ENCODE measurements at regions not wholly inside any gene's neighbourhood (a gene's known extent, or its start where the extent isn't known, plus 50 kb on each side); places are given as distances from the start of the nearest gene placed in this dataset.

DNA sequence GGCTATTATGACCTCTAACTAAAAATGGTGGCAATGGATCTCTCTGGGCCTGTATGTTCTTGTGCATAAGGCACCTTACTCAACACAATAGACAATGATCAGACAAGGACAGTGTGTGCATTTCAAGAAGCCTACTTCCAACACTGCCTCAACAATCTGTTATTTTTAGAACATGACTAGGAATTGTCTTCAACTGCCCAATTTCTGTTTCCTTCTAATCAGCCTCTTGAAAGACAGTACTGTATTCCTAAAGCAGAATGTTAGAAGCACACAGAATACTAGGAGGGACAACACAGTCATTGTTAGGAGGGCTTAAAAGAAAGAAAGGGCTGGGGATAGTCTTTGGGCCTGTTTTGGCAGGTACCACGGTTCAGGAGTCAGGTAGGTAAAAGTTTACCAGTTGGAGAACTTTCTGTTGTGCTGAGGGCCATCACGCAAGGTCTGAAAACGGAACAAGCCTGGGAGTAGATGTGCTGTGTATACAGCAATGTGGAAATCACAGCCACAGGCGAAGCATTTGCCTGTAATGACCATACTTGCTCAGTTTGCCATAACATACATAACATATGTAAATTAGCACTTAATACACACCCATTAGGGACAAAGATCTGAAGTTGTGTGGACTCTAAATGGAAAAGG is 100.8 kb upstream of the ATXN3L start:
- H3K9ac ChIP-seq (replicated peaks in 1 of 4; ENCODE audit: extremely low read depth in 1 of 4, low read depth in 3 of 4, low read length in 3 of 4), result no peak overlapping the region
- CTCF ChIA-PET (ENCODE audit: partially characterized antibody), result no interaction called here
- H2BK5ac ChIP-seq (ENCODE audit: low read depth, low read length), result no peak overlapping the region
- no peak overlapping the region for H3K27ac ChIP-seq (ENCODE audit: low read depth, low read length)
- no peak overlapping the region for H2BK12ac ChIP-seq (ENCODE audit: low read depth, low read length)
- 0 out of 4 replicates have a peak, but pooled peaks cover 0 to 5% of the 10 kb centered on the region in 2 experiments for H3K9me3 ChIP-seq (ENCODE audit: insufficient read depth in 2 of 2, low read depth in 1 of 2, low read length in 1 of 2)
- H3K14ac ChIP-seq (ENCODE audit: insufficient read length), result no peak overlapping the region
- no peak overlapping the region for H3K23ac ChIP-seq (ENCODE audit: insufficient read length)
- no peaks in the 10 kb centered on the region for H3K36me3 ChIP-seq (ENCODE audit: control insufficient read depth in 2 of 4, insufficient read depth in 4 of 4, low read length in 3 of 4)
- H3K23me2 ChIP-seq (ENCODE audit: low read depth, low read length), result no peaks in the 10 kb centered on the region
- H3K4me1 ChIP-seq (replicated peaks in 1 of 4; ENCODE audit: control insufficient read depth in 3 of 4, insufficient read depth in 4 of 4, low read length in 3 of 4), result no peaks in the 10 kb centered on the region
- H3K27me3 ChIP-seq (replicated peaks in 1 of 4; ENCODE audit: control insufficient read depth in 3 of 4, extremely low read depth in 1 of 4, insufficient read depth in 3 of 4, low read length in 3 of 4), result no peaks in the 10 kb centered on the region
- H4K8ac ChIP-seq (ENCODE audit: extremely low read depth, insufficient read depth, low read length), result no peak overlapping the region
- H3K18ac ChIP-seq (ENCODE audit: extremely low read depth, low read length), result no peak overlapping the region
- no peaks in the 10 kb centered on the region for H4K20me1 ChIP-seq (replicated peaks in 1 of 2; ENCODE audit: control insufficient read depth in 1 of 2, insufficient read depth in 2 of 2, low read length in 2 of 2)
- POLR2A ChIA-PET (ENCODE audit: partially characterized antibody), result no interaction called here
- H2BK120ac ChIP-seq (replicated peaks; ENCODE audit: low read depth, low read length), result no peak overlapping the region
- H3K4me2 ChIP-seq (ENCODE audit: insufficient read depth in 1 of 2, low read depth in 2 of 2, low read length in 2 of 2), result no peak overlapping the region
- FAIRE-seq (no peak), DNase-seq (ENCODE audit: low read depth in 1 of 2, low spot score in 2 of 2) (no peak)
- no peak overlapping the region for H3K56ac ChIP-seq (replicated peaks; ENCODE audit: insufficient read length, low read depth, low read length)
- H2AK5ac ChIP-seq (ENCODE audit: low read depth, low read length), result no peak overlapping the region
- H3K4me3 ChIP-seq (ENCODE audit: extremely low read depth in 1 of 4, insufficient read depth in 2 of 4, low read depth in 3 of 4, low read length in 4 of 4), result no peak overlapping the region
- no peak overlapping the region for H2BK20ac ChIP-seq (ENCODE audit: low read length)
- no peaks in the 10 kb centered on the region for H3K79me2 ChIP-seq (ENCODE audit: control insufficient read depth in 1 of 2, insufficient read depth in 2 of 2, low read length in 2 of 2)
- no peaks in the 10 kb centered on the region for H3K79me1 ChIP-seq (ENCODE audit: low read depth, low read length)
- no peak overlapping the region for H2AFZ ChIP-seq (ENCODE audit: low read length)
- no peak overlapping the region for H4K5ac ChIP-seq (ENCODE audit: insufficient read length, low read depth, low read length)
- H3K4ac ChIP-seq (replicated peaks; ENCODE audit: insufficient read length, low read depth, low read length), result no peak overlapping the region
- no peak for TF ChIP-seq ZNF274 (IDR thresholded peaks at IDR 0.05; ENCODE audit: borderline replicate concordance, extremely low read depth, low read length)
- H2BK15ac ChIP-seq (ENCODE audit: low read length), result no peak overlapping the region
- H4K91ac ChIP-seq (replicated peaks; ENCODE audit: insufficient read length, low read length), result no peak overlapping the region
- WGBS, 2 experiments (ENCODE audit: extremely low coverage in 1 of 2, insufficient coverage in 1 of 2, insufficient read length in 1 of 2, insufficient replicate concordance in 2 of 2, low coverage in 1 of 2, low lambda C conversion rate in 2 of 2, missing lambda C conversion rate in 1 of 2), result 94% methylated on average over 4 of the region's 4 CpGs; no CpG with 5 or more reads in 1 of the 2 experiments

All from H1 (cell line).